ENCODE measurements at regions not wholly inside any gene's neighbourhood (a gene's known extent, or its start where the extent isn't known, plus 50 kb on each side); places are given as distances from the start of the nearest gene placed in this dataset.

DNA sequence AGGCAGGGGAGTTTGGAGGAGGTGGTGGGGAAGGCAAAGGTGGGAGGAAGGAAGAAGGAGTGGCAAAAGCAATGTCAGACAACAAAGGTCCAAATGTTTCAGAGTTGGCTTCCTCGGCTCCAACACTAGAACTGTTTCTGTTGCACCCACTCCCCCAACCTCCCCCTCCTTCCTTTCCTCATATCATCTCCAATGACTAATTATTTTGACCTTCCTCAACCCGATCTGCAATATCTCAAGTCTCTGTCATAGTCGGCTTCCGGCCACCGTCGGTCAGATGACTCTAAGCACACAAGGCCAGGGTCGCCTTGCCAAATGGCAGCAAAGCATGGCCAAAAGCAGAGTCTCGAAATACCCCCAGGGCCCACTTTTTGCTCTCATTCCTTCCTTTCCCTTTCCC is 637.0 kb upstream of the TBX3 start:
- TF ChIP-seq, protein P1, sequence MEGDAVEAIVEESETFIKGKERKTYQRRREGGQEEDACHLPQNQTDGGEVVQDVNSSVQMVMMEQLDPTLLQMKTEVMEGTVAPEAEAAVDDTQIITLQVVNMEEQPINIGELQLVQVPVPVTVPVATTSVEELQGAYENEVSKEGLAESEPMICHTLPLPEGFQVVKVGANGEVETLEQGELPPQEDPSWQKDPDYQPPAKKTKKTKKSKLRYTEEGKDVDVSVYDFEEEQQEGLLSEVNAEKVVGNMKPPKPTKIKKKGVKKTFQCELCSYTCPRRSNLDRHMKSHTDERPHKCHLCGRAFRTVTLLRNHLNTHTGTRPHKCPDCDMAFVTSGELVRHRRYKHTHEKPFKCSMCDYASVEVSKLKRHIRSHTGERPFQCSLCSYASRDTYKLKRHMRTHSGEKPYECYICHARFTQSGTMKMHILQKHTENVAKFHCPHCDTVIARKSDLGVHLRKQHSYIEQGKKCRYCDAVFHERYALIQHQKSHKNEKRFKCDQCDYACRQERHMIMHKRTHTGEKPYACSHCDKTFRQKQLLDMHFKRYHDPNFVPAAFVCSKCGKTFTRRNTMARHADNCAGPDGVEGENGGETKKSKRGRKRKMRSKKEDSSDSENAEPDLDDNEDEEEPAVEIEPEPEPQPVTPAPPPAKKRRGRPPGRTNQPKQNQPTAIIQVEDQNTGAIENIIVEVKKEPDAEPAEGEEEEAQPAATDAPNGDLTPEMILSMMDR (IDR thresholded peaks at IDR 0.05), result no peak
- no peak for TF ChIP-seq POLR2A (IDR thresholded peaks at IDR 0.05)
